HPDE6-E6E7 (cell line): ENCODE measurements at regions not wholly inside any gene's neighbourhood (a gene's known extent, or its start where the extent isn't known, plus 50 kb on each side); places are given as distances from the start of the nearest gene placed in this dataset.

ENCODE experiments used
- DNase-seq: peaks from one replicate; pipeline ENCODE4 v3.0.0; 2011; ENCODE audit warnings: missing footprints; ENCODE audit errors: extremely low spot score

DNA sequence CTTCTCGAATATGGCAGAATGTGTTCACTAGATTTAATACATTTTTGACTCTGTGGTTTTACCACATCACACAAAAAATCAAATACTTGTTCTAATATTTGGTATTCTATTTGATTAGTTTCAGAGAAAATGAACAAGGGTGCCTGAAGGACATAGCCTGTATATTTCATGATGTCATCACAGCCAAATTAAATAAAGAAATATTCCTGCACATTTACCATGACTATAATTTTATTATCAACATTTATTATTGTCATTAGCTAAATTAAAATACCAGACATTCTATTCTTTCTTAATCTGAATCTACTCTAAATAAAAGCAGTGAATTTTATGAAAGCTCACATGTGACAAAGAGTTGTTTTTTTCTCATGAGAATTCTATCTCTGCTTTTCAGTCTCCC is 980.5 kb downstream of the PCDH18 start:
- DNase-seq: no peak

DNA sequence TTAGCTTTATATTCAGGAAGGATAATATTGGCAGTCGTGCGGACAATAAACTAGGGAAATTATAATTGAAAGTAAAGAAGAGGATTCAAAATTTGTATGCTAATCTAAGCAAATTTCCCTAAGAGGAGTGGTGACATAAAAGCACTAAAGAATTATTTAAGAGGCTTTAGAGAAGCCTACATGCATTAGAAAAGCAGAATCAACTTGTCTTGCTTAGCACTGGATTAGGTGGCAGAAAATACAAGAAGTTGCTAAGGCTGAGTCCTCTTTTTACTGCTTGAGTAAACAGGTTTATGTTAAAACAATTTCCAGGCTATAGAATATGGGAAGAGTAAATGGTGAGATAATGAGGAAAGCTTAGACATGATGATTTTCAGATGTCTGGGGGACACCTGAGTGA is 991.5 kb downstream of the PCDH18 start:
- DNase-seq: no peak

DNA sequence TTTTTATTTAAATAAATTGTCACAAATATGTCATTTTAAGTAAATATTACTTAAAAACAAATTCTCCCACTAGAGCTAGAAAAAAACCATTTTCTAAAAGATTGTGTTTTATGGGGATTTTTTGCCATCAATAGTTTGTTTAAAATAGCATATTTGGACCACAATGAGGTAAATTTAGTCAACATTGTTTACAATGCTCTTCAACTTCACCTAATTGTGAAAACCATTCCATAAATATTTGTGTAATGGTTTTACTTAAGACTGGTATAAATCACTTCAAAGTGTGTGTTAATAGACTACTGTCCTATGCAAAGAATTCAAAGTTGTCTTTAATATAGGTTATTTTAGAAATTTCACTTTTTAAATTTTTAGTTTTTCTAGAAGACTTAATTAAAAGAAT is 1004.2 kb downstream of the PCDH18 start:
- no peak for DNase-seq

DNA sequence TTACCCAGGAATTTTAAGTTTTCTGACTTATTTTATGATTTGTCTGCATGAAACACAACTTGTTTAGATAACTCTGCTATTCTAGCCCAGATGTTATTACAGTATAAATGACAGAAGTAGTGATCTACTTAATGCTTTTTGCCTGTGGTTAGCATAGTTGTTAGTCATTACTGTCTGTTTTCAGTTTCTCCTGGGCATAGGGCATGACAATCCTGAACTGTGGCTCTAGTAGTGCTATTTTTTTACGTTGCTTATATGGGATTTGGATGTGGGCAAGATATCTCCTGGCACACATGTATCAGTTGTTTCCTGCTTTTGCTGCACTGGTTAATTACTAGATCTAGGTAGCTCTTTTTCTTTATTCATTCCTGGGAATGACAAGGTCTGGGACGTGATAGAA is 1005.8 kb downstream of the PCDH18 start:
- DNase-seq: no peak

GRCh38 chr4:136524039-136524438 is 1008.3 kb downstream of the PCDH18 start:
- no peak for DNase-seq

GRCh38 chr4:136516371-136516770 is 1015.9 kb downstream of the PCDH18 start:
- no peak for DNase-seq

DNA sequence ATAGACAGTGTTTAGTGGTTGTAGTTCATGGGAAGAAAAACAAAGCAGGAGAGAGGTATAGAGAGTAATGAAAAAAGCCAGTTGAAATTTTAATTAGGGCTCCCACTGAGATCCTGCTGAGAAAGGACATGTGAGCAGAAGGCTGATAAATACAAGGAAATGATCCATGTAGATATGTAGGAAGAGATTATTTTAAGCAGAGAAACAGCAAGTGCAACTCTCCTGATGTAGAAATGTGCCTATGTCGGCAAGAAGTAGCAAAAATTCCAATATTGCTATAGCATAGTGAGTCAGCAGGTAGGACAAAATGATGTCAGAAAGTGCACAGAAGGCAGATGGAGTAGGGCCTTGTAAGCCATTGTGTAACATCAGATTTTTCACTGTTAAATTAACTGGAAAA is 1027.3 kb downstream of the PCDH18 start:
- DNase-seq: no peak

DNA sequence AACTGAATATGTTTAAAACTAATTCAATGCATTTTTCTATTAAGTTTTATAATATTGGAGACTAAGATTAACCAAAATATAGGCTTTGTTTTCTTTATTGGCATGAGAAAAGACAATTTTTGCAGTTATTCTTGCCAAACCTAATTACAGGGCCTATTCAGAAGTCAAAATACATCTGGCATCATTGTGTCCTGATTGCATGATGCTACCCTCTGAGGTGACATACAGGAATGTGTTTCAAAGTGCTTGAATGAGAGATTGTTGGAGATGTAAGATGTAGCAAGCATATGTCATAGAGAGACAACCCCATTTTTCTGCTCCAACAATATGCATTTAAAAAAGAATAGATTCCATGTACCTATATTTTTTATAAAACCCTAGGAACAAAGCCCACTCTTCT is 1036.4 kb downstream of the PCDH18 start:
- no peak for DNase-seq

GRCh38 chr4:136495076-136495475 is 1037.2 kb downstream of the PCDH18 start:
- no peak for DNase-seq

DNA sequence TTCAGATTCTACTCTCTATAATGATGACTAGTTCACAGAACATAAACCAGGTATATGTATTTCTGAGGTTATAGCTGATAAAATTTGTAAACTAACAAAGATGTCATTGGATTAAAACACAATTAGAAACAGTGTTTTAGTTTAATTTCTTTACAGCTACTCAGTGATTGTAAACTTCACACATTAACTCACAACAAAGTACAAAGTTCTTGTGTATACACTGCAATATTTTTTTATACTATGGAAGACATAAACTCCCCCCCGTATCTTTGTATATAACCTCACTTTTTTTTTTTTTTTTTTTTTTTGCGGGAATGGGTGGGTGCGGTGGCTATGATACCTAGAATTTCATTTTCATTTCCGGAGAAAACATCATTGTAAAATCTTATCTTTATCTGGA is 1043.2 kb downstream of the PCDH18 start:
- no peak for DNase-seq

DNA sequence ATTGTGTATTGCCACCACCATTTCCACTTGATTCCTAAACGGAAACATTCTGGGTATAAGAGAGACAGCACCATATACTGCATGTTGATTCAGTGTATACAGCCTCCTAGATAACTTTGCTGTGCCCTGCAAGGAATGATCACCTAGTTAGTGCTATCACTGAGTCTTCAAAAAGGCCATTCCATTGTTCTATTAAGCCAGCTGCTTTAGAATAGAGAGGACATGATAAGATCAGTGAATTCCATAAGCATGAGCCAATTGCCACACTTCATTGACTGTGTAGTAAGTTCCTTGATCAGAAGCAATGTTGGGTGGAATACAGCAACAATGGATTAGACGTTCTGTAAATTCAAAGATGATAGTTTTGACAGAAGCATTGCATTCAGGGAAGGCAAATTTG is 1047.3 kb downstream of the PCDH18 start:
- no peak for DNase-seq

GRCh38 chr4:136476753-136477152 is 1055.5 kb downstream of the PCDH18 start:
- no peak for DNase-seq

DNA sequence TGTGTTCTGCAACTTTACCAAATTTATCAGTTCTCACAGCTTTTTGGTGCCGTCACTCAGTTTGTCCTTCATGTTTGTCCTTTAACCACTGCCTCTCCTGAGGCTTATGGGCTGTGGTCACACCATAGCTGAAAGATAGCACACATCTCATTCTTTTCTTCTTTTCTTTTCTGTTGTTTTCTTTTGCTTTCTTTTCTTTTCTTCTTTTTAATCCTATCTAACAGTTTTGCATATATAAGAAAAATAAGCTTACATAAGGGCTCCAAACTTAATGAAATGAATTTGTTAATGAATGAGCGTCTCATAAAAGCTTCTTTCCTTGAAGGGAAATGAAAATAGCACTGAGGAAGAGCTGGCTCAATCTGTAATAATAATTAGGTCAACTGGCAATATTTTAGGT is 1061.2 kb downstream of the PCDH18 start:
- DNase-seq: no peak

DNA sequence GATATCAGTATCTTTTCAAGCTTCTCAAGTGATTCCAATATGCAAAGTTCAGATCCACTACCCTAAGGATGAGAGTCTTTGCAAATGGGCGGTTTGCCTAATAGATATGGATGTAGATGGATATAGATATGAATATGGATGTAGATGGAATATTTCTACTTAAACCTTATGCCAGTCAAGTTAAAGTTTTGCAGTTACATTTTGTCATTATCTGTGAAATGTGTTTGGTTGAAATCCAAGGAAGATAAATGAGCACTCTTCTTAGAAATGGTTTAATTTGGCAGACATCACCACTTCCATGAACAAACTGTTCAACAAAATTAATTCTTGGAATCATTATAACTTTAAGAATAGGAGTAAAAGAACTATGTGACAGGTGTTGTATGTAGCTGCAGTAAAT is 1066.6 kb downstream of the PCDH18 start:
- DNase-seq: no peak

- DNase-seq: no peak
Measured at GRCh38 chr4:136463941-136464340, 1068.4 kb downstream of the PCDH18 start.

GRCh38 chr4:136461533-136461932 is 1070.8 kb downstream of the PCDH18 start:
- DNase-seq: no peak

DNA sequence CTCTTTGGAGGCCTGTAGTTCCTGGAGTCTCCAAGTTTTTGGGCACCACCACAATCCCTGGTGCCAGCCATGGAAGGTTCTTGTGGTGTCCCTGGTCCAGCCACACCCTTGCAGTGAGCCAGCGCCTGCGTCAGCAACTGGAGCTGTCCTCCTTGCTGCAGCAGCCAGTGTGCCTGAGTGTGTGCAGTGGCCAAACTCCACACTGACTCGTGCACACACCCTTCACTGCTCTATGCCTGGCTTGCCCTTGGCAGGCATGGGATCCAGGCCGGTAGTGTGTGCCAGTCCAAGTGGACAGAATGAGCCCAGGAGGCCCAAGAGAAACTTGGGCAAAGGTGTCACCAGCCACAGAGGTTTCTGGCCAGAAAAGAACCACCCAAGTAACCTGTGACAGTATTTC is 1074.0 kb downstream of the PCDH18 start:
- DNase-seq: no peak

DNA sequence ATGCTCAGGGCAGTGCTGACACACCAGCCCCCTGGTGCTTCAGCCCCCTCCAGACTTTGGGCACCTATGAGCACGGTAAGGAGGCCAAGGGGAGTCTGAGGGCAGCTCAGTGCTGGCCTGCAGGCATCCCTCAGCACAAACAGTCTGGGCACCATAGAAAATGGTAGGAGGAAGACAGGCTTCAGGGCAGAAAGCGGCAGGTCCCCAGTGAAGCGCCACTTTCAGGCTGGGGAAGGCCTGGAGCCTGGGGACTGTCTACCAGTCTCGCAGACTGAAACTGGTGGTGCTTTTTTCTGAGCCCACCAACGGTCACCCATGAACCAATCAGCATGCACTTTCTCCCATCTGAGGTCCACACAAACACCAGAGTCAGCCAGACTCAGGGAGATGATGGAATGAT is 1074.7 kb downstream of the PCDH18 start:
- no peak for DNase-seq

DNA sequence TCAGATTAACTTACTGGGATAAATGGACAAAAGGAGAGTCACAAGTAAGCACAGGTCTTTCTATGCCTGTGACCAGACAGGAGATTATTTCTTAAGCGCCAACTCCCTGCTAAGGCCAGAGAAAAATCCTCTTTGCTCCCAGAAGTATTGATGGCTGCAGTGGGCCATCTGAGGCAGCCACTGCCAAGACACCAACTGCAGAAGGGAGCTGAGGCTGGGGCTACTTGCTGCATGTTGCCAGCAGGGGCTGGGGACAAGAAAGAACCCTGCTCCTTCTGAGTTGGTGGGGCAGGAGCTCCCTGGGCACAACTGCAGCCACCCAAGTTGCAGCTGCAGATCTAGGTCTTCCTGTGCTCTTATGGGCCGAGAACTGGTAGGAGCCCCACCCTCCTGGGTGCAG is 1075.3 kb downstream of the PCDH18 start:
- DNase-seq: no peak

- no peak for DNase-seq
Measured at GRCh38 chr4:136443006-136443405, 1089.3 kb downstream of the PCDH18 start.

- no peak for DNase-seq
Measured at GRCh38 chr4:136442447-136442846, 1089.8 kb downstream of the PCDH18 start.

DNA sequence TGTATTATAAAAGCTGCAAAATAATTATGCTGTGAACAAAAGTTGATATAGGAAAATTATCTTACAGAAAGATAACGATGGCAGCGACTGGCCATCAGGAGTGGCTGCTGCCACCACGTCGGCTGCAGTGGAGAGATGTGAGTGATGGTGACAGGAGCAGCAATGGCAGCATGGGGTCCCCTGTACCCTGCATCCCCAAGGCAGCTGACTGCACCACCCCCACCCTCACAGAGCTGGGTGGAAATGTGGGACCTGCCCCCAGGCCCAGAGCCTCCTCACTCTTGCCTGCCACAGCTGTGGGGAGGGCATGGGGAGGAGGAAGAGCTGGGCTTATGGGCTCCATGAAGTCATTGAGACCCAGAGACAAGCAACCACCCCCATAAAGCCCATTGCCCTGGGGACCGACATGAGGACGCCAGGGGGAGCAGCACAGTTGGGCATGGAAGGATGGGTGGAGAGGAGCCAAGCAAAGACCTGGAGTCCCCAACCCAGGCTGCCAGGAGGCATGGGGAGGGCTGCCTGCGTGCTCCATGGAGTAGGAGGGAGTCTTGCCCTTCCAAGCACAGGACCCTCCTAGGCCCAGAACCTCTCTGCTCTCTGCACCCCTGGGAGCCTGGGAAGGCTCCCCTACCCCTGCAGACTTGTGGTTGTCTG is 1090.5 kb downstream of the PCDH18 start:
- no peak for DNase-seq

GRCh38 chr4:136438645-136439044 is 1093.6 kb downstream of the PCDH18 start:
- DNase-seq: no peak

GRCh38 chr4:136424052-136424451 is 1108.2 kb downstream of the PCDH18 start:
- DNase-seq: no peak
